ENCODE measurements at regions not wholly inside any gene's neighbourhood (a gene's known extent, or its start where the extent isn't known, plus 50 kb on each side); places are given as distances from the start of the nearest gene placed in this dataset.

DNA sequence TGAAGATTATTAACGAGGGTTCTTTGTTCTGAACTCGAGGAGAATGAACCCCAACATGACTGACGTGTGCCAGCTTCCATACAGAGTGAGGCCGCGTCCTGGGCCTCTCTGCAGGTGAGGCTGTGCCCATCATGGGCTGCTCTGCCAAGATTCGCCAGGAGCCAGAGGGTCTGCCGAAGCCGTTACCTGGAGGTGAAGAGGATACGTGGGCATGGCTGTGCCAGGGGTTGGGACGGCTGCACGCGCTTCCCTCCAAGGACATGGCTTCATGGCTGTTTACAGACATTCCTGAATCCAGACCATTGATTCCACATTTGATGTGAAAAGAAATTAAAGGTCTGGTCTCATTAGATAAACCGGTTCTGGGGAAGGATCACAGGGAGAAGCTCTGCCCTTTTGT is 211.4 kb upstream of the SALL3 start:
- DNase-seq (ENCODE audit: low spot score): no peak
- TF ChIP-seq, protein P1, sequence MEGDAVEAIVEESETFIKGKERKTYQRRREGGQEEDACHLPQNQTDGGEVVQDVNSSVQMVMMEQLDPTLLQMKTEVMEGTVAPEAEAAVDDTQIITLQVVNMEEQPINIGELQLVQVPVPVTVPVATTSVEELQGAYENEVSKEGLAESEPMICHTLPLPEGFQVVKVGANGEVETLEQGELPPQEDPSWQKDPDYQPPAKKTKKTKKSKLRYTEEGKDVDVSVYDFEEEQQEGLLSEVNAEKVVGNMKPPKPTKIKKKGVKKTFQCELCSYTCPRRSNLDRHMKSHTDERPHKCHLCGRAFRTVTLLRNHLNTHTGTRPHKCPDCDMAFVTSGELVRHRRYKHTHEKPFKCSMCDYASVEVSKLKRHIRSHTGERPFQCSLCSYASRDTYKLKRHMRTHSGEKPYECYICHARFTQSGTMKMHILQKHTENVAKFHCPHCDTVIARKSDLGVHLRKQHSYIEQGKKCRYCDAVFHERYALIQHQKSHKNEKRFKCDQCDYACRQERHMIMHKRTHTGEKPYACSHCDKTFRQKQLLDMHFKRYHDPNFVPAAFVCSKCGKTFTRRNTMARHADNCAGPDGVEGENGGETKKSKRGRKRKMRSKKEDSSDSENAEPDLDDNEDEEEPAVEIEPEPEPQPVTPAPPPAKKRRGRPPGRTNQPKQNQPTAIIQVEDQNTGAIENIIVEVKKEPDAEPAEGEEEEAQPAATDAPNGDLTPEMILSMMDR (IDR thresholded peaks at IDR 0.05; ENCODE audit: extremely low read depth, insufficient read depth, missing control alignments): no peak
- in situ Hi-C loops (cut with MboI; ENCODE audit: low pct_unique_long_range_greater_than_20kb, low sequenced_read_pairs, unreplicated experiment): no loop called here

DNA sequence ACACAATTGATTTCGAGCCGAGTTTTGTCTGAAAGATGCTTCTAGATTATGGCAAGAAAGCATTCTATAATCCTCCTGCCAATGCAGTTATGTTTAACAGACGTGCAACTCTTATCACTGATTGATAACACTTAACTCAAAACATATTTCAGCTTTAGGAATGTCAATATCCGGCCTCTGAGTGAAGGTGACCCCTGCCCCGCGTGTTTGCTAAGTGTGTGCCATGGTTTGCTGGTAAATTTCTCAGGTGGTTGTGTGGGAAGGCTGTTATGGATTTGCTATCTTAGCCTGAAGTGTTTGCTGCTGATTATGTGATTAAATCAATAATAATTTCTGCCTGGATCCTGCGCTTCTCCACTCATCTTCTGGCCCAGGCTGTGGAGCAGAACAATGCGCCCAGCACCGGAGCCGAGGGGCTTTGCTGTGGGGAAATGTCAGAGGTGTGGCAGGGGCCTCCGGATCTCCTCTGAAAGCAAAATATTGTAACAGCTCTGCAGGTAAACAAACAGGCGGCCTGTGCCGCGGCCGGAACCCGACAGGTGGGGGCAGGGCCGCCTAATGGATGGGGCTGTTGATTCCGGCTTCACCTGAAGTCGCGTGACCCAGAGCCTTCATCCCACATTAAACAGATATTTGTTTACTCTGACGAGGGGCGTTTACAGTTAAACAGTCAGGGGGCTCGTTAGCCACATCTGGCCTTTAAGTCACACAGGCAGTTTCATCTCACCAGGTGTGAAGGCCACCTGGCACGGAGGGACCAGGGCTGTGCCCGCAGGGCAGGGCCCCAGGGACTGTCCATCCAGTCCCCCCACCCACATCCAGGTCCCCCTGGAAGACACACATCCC is 210.7 kb upstream of the SALL3 start:
- DNase-seq (ENCODE audit: low spot score): no peak
- in situ Hi-C loops (cut with MboI; ENCODE audit: low pct_unique_long_range_greater_than_20kb, low sequenced_read_pairs, unreplicated experiment): no loop called here
- TF ChIP-seq, protein P1 (IDR thresholded peaks at IDR 0.05; ENCODE audit: extremely low read depth, insufficient read depth, missing control alignments): no peak

DNA sequence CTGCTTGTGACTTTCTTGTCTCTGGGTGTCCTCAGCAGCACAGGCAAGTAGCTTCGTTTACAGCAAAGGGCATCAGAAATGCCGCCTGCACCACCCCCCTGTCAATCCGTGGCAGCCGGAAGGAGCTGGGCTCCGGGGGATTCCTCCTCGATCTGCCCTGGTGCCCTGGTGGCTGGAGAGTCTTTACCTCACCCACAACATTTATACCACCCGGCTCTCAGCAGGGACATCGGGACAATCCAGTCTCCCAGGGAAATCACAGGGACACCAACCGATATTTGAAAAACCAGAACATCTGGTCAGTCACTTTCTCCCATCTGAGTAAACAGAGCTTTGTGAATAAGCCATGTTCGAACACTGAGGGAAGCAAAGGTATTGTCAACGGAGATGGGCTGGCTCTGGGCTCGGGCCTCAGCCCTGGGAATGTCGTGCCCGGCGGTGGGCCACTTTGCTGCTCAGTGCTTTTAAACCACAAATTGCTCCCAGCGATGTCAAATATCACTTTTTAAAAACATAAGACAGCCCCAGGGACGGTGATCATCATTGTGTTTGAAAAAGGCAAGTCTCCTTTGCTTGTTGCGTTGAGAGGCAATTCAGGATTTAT is 210.0 kb upstream of the SALL3 start:
- TF ChIP-seq, protein P1 (IDR thresholded peaks at IDR 0.05; ENCODE audit: extremely low read depth, insufficient read depth, missing control alignments): no peak
- in situ Hi-C loops (cut with MboI; ENCODE audit: low pct_unique_long_range_greater_than_20kb, low sequenced_read_pairs, unreplicated experiment): no loop called here
- DNase-seq (ENCODE audit: low spot score): no peak

DNA sequence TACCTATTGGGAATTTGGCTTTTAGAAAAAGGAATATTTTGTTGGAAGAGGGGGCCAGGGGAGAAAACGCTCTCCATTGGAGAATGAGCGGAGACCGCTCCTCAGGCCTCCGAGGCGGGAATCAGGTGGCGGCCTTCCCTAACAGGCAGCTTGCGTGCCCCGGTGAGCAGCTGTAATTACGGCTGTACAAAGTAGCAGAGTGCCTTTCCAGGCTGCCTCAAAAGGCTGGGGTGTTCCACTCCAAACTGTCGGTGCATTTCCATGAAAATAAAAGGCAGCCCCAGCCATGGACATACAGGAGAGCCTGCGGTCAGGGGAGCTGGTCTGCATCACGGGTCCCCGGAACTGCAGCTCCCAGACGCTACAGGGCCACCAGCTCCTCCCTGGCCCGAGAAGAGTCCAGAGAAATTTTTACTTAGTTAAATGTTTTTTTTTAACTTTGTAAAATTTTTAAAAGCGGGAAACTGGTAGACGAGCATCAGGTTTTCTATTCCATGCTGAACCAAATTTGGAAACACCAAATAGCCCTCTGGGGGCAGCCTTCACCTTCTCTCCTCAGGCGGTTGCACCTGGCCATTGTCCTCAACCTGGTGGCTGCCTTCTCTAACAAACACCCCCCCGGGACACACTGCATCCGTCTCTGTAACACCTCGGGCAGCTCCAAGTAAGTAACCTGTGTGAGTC is 209.3 kb upstream of the SALL3 start:
- in situ Hi-C loops (cut with MboI; ENCODE audit: low pct_unique_long_range_greater_than_20kb, low sequenced_read_pairs, unreplicated experiment): no loop called here
- TF ChIP-seq, protein P1 (IDR thresholded peaks at IDR 0.05; ENCODE audit: extremely low read depth, insufficient read depth, missing control alignments): no peak
- no peak for DNase-seq (ENCODE audit: low spot score)

DNA sequence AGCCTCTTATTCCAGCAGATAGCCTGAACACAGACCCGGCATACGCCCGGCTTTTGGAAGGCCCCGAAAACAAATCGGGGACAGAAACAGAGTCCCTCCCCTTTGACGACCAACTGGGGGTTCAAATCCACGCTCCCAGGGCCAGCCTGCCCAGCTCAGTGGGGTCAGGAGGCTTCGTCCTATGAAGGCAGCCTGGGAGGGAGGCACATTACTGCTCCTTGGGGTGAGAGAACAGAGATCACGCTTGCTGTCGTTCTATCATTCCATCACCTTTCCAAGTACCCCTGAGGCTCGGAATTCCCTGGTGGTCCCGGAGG is 208.8 kb upstream of the SALL3 start:
- DNase-seq (ENCODE audit: low spot score): no peak
- TF ChIP-seq, protein P1 (IDR thresholded peaks at IDR 0.05; ENCODE audit: extremely low read depth, insufficient read depth, missing control alignments): no peak
- in situ Hi-C loops (cut with MboI; ENCODE audit: low pct_unique_long_range_greater_than_20kb, low sequenced_read_pairs, unreplicated experiment): no loop called here

DNA sequence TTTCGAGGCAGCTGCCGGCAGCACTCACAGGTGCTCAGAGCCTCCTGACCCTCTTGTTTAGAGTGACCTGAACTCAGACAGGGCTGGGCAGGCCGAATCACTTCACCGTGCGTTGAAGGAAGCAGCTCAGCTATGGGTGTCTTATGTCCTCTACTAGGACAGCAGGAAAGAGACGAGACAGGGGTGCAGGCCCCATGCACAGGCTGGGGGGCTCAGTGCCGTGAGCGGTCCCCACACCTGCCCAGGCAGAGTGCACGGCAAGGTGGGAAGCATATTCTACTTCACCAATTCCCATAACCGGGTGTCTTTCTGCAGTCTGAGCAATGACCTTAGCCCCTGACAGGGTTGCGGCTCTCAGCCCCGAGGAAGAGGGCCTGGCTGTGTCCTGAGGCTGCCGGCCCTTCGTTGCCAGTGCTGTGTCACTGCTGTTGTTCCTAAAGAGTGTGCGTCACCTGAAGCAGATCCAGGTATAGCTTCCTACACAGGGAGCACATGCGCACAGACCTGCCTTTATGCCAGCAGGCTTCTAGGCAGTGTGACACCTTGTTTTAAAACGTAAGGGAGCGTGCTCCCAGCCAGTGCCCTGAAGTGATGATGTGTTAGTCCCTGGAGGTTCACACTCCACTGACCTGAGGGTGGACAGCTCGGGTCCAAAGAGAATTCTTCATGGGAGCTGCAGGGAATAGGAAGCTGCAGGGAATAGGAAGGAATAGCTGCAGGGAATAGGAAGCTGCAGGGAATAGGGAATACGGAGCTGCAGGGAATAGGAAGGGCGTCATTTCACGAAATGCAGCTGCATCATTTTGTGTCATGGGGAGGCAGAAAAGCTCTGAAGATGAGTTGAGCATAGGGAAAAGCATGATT is 207.9 kb upstream of the SALL3 start:
- in situ Hi-C loops (cut with MboI; ENCODE audit: low pct_unique_long_range_greater_than_20kb, low sequenced_read_pairs, unreplicated experiment): no loop called here
- TF ChIP-seq, protein P1 (IDR thresholded peaks at IDR 0.05; ENCODE audit: extremely low read depth, insufficient read depth, missing control alignments): no peak
- no peak for DNase-seq (ENCODE audit: low spot score)
